ENCODE measurements at regions not wholly inside any gene's neighbourhood (a gene's known extent, or its start where the extent isn't known, plus 50 kb on each side); places are given as distances from the start of the nearest gene placed in this dataset.

DNA sequence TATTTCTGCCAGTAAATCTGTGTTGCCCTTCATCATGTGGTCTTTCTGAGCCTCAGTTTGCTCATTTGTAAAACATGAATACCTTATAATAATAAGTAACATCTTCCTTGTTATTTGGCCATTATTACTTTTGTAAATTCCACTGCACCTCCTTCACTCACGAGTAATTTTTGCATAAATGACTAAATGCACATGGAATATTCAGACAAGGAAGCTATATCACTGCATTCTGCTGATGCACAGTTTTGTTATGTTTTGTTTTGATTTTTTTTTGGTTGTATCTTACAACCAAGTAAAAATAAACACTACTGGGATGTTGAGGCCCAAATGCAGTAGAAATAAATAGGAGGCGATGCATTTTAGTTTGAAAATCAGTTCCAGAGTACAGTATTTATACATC lies 185.3 kb upstream of the POU3F3 start:
- Histone ChIP-seq H3K23me2 (ENCODE audit: insufficient read length, low read depth, low read length, poor library complexity, severe bottlenecking) (no peaks in the 10 kb centered on the region), H3T11ph (ENCODE audit: low read length) (no peak overlapping the region), H3K79me2 (ENCODE audit: insufficient read depth, low read length) (no peaks in the 10 kb centered on the region), H2BK12ac (ENCODE audit: insufficient read length, low read depth, low read length) (no peak overlapping the region), H3K23ac (ENCODE audit: insufficient read length, low read depth, low read length) (no peak overlapping the region), H3K4me2 (ENCODE audit: insufficient read depth, insufficient read length, low read length) (no peak overlapping the region), H3K4me1 (ENCODE audit: insufficient read depth, low read length) (no peaks in the 10 kb centered on the region), H3K14ac (ENCODE audit: insufficient read depth, low read length) (no peak overlapping the region), H4K5ac (ENCODE audit: insufficient read length, low read depth, low read length) (no peak overlapping the region), H2BK120ac (ENCODE audit: low read depth, low read length, poor library complexity, severe bottlenecking) (no peak overlapping the region), H3K79me1 (ENCODE audit: insufficient read depth, low read depth, low read length, poor library complexity, severe bottlenecking) (no peaks in the 10 kb centered on the region), H3K56ac (ENCODE audit: insufficient read length, low read depth, low read length) (no peak overlapping the region), H3K4ac (ENCODE audit: low read depth, low read length) (no peak overlapping the region), H4K8ac (replicated peaks; ENCODE audit: insufficient read length, low read depth, low read length) (no peak overlapping the region), H3K9me3 (ENCODE audit: control insufficient read depth, low read depth, low read length) (no peaks in the 10 kb centered on the region), H2AFZ (ENCODE audit: low read length) (no peak overlapping the region), H2BK5ac (ENCODE audit: insufficient read length, low read length) (no peak overlapping the region), H4K20me1 (ENCODE audit: control insufficient read depth, insufficient read depth, insufficient read length) (no peaks in the 10 kb centered on the region), H4K91ac (ENCODE audit: insufficient read length, low read depth, low read length) (no peak overlapping the region), H3K18ac (ENCODE audit: insufficient read length, low read depth, low read length) (no peak overlapping the region), H3K27me3 (ENCODE audit: insufficient read depth, low read length) (no peaks in the 10 kb centered on the region), H2AK5ac (ENCODE audit: insufficient read length, low read length) (no peak overlapping the region), H2BK20ac (ENCODE audit: low read depth, low read length, poor library complexity, severe bottlenecking) (no peak overlapping the region), H3K9ac (ENCODE audit: extremely low read depth, insufficient read length, low read length) (no peak overlapping the region), H2BK15ac (ENCODE audit: low read depth, low read length) (no peak overlapping the region), H3K27ac (ENCODE audit: insufficient read length, low read depth, low read length) (no peak overlapping the region)
- Mint-ChIP-seq H3K9me3 (no peaks in the 10 kb centered on the region), H3K4me3 (no peak overlapping the region), H3K36me3 (ENCODE audit: insufficient read depth in 1 of 3, low read depth in 3 of 3) (no peaks in the 10 kb centered on the region), H3K4me1 (0 out of 4 replicates have a peak, but pooled peaks cover 0 to 5% of the 10 kb centered on the region in 2 experiments), H3K27me3 (ENCODE audit: low read depth) (peaks cover 4% of the 10 kb centered on the region), H3K27ac (no peak overlapping the region)
- no CpG with 5 or more reads among the region's 2 CpGs for WGBS (ENCODE audit: extremely low coverage, insufficient read length, low lambda C conversion rate)
- TF ChIP-seq, protein P1, sequence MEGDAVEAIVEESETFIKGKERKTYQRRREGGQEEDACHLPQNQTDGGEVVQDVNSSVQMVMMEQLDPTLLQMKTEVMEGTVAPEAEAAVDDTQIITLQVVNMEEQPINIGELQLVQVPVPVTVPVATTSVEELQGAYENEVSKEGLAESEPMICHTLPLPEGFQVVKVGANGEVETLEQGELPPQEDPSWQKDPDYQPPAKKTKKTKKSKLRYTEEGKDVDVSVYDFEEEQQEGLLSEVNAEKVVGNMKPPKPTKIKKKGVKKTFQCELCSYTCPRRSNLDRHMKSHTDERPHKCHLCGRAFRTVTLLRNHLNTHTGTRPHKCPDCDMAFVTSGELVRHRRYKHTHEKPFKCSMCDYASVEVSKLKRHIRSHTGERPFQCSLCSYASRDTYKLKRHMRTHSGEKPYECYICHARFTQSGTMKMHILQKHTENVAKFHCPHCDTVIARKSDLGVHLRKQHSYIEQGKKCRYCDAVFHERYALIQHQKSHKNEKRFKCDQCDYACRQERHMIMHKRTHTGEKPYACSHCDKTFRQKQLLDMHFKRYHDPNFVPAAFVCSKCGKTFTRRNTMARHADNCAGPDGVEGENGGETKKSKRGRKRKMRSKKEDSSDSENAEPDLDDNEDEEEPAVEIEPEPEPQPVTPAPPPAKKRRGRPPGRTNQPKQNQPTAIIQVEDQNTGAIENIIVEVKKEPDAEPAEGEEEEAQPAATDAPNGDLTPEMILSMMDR (conservative IDR thresholded peaks at IDR 0.05): no peak
- no peak for DNase-seq

All from H9 (cell line).